ENCODE measurements at regions not wholly inside any gene's neighbourhood (a gene's known extent, or its start where the extent isn't known, plus 50 kb on each side); places are given as distances from the start of the nearest gene placed in this dataset.

DNA sequence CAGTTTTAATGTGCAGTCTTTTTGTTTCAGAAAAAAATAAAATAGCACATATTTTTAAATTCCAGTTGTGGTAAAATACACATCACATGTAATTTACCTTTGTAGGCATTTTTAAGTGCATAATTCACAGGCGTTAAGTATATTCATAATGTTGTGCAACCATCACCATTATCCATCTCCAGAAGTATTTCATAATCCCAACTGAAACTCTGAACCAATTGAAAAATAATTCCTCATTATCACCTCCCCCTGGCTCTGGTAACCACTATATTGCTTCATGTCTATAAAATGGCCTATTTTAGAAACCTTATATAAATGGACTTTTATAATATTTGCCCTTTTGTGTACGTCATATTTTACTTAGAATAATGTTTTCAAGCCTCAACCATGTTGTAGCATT, 756.5 kb upstream of the KLHL1 start:
- no peak for DNase-seq

GRCh38 chr13:70856711-70857110, 748.5 kb upstream of the KLHL1 start:
- no peak for DNase-seq

- DNase-seq: no peak
These were observed 747.8 kb upstream of the KLHL1 start for GRCh38 chr13:70856025-70856424.

DNA sequence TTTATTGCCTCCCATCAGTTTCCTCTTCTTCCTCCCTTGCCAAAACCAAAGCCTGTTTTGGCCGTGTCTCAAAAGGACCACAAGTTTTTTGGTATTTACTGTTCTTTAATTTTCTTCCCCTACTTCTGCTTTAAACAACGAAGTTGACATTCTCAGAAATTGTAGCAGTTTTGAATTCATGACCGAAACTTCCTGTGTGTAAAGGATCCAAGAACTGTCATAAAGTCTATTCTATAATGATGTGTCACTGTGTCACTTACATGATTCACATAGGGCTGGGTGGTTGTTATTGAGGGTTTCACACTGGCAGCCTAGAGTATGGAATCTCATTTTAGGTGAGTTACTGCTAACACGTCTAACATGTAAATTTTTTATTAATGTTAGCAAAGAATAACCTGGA, 741.0 kb upstream of the KLHL1 start:
- DNase-seq: no peak

DNA sequence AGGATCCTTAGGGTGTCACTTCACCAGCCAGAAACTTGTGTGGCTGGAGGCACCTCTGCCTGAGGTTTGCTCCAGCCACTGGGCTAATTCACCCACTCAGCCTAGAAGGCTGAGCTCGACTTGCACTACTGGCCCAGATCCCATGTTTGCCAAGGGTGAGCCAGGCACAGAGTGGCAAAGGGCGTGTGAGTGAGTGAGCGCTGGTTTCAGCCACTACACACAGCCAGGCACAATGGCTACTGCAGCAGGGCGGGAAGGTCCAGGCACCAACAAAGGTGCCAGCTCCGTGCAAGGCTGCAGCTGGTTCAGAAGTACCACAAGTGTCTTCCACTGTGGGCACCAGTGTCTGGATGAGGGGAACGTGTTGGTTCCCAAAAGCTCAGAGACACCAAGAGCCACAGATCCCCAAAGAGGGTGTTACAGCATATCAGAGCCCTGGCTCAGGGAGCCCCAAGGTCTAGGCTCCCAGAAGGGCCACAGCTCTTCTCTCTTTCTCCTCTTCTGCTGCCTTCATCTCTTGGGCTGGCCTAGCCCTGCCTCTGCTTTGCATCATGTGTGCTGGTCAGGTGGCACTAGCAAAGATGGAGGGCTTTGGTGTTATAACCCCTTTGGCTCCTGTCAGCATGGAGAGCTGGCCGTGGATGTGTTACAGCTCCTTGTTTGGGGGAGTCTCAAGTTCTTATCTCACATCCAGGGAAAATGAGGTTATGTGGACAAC, 736.3 kb upstream of the KLHL1 start:
- DNase-seq: no peak

GRCh38 chr13:70842062-70842644, 733.9 kb upstream of the KLHL1 start:
- no peak for DNase-seq

DNA sequence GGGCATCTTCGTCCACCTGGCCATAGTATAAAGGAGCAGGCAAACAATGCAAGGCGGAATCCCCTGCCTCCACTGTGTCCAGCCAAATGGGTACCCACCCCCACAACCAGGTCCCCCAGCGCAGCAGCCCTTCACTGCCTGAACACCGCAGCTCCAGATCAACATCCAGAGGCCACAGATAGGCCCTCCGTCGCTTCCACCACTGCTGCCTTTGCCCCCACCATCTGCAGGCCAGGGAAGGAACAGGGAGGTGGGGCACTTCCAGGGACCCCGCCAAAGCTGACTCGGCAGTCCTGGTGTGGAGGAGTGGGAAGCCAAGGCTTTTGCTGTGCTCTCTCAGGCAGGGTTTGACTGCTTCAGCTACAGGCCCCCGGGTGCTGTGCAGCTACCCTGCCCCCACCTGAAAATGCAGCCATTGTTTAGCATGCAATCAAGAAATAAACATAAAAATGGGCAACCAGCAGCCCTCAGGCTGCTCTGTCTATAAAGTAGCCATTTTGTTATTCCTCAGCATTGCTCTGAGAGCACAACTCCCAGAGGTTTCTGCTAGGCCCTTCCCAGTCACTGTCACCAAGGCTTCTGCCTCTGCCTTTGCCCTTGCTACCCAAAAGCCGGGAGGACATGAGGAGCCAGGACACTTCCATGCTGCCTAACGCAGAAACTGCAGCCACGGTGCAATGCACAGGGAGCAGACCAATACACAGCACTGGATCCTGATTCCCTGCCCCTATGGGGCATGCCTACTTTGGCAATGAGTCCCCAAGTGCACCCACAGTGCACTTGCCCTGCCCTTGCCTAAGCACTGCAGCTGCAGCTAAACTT, 733.2 kb upstream of the KLHL1 start:
- no peak for DNase-seq

DNA sequence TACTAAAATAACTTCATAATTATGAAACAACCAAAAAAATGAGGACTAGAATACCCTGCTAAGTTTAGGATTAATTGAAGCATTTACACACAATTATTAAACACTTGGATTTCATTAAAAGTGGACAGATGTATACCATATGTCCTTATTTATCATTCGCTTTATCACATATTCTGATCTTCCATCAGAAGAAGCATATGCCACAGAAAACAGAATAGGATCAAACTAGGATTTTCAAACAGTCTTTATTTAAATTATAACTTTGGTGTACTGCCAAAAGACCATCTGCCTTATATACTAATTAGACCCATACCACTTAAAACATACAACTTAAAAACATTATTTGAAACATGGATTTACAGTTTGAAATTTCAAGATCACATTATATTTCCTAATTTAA, 727.1 kb upstream of the KLHL1 start:
- DNase-seq: no peak

- DNase-seq: no peak
These were observed 721.5 kb upstream of the KLHL1 start for GRCh38 chr13:70829748-70830147.

GRCh38 chr13:70817576-70817975, 709.3 kb upstream of the KLHL1 start:
- no peak for DNase-seq

DNA sequence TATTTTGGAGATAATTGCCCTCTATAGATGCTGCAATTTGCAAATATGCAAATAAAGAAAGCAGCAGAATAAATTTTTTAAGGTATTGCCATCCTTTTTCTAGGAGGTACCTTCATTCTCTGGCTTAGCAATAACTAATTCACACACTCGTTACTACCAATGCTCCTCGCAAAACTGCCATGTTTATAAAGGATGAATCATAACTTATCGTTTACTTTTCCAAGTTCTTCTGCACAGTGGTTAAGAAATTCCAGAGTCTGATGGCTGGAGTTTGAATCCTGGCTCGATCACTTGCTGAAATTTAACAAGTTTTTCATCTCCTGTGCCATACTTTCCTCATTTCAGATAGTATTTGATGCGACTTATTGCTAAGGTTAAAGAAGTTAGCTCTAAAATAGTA, 708.6 kb upstream of the KLHL1 start:
- no peak for DNase-seq

GRCh38 chr13:70814684-70815083, 706.4 kb upstream of the KLHL1 start:
- no peak for DNase-seq

- no peak for DNase-seq
These were observed 704.2 kb upstream of the KLHL1 start for GRCh38 chr13:70812481-70812880.

GRCh38 chr13:70809588-70809987, 701.3 kb upstream of the KLHL1 start:
- DNase-seq: no peak

DNA sequence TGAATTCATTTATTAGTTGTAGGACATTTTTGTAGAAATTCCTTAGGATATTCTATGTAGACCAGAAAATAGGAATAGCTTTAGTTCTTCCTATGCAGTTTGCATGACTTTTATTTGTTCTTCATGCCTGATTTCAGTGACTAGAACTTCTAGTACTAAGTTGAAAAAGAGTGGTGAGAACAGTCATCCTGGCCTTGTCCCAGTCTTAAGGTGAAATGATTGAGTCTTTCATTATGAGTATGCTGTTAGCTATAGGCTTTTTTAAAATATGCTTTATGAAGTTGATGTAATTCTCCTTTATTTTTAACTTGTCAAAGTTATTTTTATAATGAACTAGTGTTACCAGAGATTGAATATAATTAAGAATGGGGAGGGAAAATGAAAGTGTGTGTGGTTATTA, 690.1 kb upstream of the KLHL1 start:
- DNase-seq: no peak

GRCh38 chr13:70795484-70795883, 687.2 kb upstream of the KLHL1 start:
- no peak for DNase-seq

DNA sequence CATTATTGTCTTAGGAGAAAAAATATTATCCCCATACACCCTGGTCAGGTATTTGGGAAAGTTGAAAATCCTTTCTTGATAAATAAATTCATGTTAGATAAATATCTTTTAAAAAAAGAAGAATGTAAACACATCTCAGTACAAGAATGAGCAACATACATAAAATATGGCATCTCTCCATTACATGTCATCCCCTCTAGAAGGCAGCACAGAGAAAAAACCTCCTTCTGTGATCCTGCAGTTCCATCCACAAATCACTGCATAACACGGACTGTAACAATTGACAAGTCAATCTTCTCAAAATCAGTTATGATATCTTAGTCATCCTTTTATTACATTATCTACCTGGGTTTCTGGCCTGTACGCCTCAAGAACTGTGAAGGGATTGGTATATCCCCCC, 683.9 kb upstream of the KLHL1 start:
- no peak for DNase-seq

- DNase-seq: no peak
These were observed 681.5 kb upstream of the KLHL1 start for GRCh38 chr13:70789751-70790150.

DNA sequence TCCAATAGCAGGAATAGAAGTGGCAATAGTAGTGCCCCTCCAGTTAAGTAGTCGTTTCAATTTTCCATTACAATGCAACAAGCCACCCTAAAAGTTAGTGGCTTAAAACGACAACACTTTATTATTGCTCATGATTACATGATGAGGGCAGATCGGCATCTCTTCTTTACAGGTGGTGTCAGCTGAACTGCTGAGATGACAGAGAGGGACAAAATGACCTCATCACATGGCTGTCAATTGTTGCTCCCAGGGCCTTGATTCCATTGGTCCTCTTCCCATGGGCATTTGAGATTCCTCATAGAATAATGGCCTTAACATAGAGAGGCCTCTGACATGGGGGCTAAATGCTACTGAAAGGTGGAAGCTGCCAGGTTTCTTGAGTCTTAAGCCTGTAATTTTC, 679.8 kb upstream of the KLHL1 start:
- DNase-seq: no peak

DNA sequence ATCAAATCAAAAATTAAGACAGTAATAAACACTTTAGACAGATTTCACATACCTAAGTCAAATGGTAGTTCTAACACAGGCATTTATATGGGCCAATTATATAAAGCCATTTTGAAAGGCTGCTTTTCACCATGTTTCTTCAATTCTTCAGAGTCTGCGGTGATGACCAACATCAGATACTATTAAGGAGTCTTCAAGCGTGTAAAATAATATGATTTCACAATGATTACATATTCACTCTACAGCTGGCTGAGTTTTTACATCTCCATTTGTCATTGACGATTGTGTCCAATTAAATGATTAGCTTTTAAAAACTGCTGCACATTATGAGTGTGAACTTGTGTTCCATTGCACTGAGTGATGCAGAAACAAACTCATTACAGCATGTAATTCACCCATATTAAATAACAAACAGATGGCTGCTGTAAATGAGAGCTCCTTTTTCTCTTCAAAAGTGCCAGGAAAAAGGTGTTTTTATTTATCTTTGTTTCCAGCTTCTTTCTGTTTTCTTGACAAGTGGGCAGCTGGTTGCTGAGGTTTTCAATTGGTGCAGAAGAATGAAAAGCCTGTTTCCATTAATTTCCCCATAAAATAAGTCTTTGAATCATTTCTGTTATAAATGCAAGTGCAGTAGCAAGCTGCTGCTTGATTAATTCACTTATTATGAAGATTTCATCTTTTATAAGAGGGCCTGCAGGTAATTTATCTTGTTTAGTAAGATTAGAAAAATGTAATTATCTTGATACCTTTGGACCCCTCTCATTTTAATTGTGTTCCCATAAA, 676.1 kb upstream of the KLHL1 start:
- DNase-seq: no peak

GRCh38 chr13:70769817-70770216, 661.6 kb upstream of the KLHL1 start:
- no peak for DNase-seq

GRCh38 chr13:70758932-70759331, 650.7 kb upstream of the KLHL1 start:
- no peak for DNase-seq

- DNase-seq: no peak
These were observed 647.8 kb upstream of the KLHL1 start for GRCh38 chr13:70756088-70756487.
